ENCODE measurements at regions not wholly inside any gene's neighbourhood (a gene's known extent, or its start where the extent isn't known, plus 50 kb on each side); places are given as distances from the start of the nearest gene placed in this dataset.

DNA sequence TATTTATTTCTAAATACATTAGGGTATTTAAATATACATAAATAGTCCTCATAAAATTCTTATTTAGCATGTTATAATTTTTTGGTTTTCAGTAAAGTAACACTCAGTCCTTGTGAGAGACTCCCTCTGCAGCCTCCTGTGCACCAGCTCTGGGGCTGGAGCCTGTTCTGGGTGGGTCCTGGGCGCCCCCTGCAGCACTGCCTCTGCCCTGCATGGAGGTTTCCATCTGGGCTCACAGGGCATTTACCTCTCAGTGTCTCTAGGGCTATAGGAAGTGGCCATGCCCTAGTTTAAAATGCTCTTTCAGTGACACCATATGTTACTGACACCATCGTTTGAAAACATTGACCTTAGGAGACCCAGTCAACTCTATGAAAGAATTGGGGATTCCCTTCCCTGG, 1155.2 kb downstream of the TMEM121 start:
- Mint-ChIP-seq H3K36me3 (ENCODE audit: low read depth) (no peaks in the 10 kb centered on the region), H3K9me3 (peaks cover 25% of the 10 kb centered on the region), H3K4me1 (ENCODE audit: low read depth) (no peaks in the 10 kb centered on the region), H3K4me3 (no peak overlapping the region), H3K27ac (no peak overlapping the region), H3K27me3 (ENCODE audit: insufficient read depth) (peaks cover 2% of the 10 kb centered on the region; the same call in 1 of the 2 replicates)
- no peak for DNase-seq
- TF ChIP-seq, protein P1, sequence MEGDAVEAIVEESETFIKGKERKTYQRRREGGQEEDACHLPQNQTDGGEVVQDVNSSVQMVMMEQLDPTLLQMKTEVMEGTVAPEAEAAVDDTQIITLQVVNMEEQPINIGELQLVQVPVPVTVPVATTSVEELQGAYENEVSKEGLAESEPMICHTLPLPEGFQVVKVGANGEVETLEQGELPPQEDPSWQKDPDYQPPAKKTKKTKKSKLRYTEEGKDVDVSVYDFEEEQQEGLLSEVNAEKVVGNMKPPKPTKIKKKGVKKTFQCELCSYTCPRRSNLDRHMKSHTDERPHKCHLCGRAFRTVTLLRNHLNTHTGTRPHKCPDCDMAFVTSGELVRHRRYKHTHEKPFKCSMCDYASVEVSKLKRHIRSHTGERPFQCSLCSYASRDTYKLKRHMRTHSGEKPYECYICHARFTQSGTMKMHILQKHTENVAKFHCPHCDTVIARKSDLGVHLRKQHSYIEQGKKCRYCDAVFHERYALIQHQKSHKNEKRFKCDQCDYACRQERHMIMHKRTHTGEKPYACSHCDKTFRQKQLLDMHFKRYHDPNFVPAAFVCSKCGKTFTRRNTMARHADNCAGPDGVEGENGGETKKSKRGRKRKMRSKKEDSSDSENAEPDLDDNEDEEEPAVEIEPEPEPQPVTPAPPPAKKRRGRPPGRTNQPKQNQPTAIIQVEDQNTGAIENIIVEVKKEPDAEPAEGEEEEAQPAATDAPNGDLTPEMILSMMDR (IDR thresholded peaks at IDR 0.05), result no peak

DNA sequence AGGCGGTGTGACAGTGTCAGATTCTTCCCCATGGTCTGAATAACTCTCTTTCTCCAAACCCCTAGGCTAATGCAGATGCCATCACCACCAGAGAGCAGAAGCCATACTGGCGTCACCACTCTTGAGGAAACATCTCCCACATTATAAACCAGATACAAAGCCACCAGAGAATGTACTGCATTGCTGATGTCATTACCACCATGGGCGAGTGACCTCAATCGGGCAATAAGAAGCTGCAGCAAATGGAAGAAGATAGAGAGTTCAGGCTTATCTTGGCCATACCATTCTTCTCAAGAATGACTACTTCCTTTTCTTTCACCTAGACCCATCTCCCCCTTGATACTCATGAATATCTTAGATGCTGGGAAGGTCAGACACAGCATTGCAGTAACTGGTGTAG, 1157.2 kb downstream of the TMEM121 start:
- Mint-ChIP-seq H3K27me3 (ENCODE audit: insufficient read depth) (no peaks in the 10 kb centered on the region), H3K4me1 (ENCODE audit: low read depth) (no peaks in the 10 kb centered on the region), H3K9me3 (peaks cover 19% of the 10 kb centered on the region), H3K27ac (no peak overlapping the region), H3K4me3 (no peak overlapping the region), H3K36me3 (ENCODE audit: low read depth) (no peaks in the 10 kb centered on the region)
- no peak for DNase-seq
- TF ChIP-seq, protein P1 (IDR thresholded peaks at IDR 0.05), result no peak

DNA sequence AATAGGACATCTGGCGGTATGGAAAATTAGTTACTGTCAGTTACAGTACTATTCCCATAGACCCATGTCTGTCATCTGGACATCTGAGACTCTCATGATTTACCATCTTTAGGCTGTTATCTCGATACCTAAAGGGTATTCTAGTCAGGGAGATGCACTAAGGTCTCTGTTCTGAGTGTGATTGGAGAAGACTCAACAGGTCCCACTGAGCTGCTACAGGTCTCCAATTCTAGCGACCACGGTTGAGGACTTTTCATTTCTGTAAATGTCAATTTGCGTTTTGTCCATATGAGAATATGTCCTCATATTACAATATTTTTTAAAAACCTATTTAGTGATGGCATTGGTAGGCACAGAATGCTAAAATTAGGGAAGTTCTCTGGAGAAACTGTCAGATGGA, 1160.2 kb downstream of the TMEM121 start:
- no peak for DNase-seq
- TF ChIP-seq, protein P1 (IDR thresholded peaks at IDR 0.05), result no peak
- H3K4me3 Mint-ChIP-seq, result no peak overlapping the region
- H3K4me1 Mint-ChIP-seq (ENCODE audit: low read depth), result no peaks in the 10 kb centered on the region
- H3K27me3 Mint-ChIP-seq (ENCODE audit: insufficient read depth), result no peaks in the 10 kb centered on the region
- H3K36me3 Mint-ChIP-seq (ENCODE audit: low read depth), result no peaks in the 10 kb centered on the region
- peaks cover 23% of the 10 kb centered on the region for H3K9me3 Mint-ChIP-seq
- no peak overlapping the region for H3K27ac Mint-ChIP-seq

DNA sequence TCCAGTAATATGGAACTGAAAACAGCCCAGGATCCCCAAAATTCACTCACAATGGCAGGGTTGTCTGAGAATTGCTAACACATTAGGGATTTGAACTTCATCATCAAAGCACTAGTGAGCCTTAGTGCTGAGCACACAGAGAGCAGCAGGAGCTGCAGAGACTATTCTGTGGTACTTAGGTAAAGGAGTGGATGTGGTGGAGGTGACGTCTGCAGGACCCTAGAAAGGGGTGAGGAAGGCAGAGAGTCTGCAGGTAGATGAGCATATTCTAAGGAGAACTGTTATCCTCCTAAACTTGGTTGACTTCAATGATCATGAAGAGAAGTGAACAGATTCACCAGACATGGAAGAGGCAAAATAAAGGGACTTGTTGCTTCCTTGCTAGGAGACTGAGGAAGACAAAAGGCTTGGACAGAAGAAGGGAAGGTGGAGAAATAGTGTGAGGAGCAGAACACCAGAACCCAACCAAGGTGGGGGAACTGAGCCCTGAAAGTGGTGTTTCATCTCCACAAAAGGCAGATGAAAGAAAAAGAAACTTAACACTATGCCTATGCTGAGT, 1164.0 kb downstream of the TMEM121 start:
- TF ChIP-seq, protein P1 (IDR thresholded peaks at IDR 0.05), result no peak
- Mint-ChIP-seq H3K9me3 (peaks cover 34% of the 10 kb centered on the region), H3K27me3 (ENCODE audit: insufficient read depth) (no peaks in the 10 kb centered on the region), H3K4me1 (ENCODE audit: low read depth) (no peaks in the 10 kb centered on the region), H3K36me3 (ENCODE audit: low read depth) (no peaks in the 10 kb centered on the region), H3K27ac (no peak overlapping the region), H3K4me3 (no peak overlapping the region)
- no peak for DNase-seq

DNA sequence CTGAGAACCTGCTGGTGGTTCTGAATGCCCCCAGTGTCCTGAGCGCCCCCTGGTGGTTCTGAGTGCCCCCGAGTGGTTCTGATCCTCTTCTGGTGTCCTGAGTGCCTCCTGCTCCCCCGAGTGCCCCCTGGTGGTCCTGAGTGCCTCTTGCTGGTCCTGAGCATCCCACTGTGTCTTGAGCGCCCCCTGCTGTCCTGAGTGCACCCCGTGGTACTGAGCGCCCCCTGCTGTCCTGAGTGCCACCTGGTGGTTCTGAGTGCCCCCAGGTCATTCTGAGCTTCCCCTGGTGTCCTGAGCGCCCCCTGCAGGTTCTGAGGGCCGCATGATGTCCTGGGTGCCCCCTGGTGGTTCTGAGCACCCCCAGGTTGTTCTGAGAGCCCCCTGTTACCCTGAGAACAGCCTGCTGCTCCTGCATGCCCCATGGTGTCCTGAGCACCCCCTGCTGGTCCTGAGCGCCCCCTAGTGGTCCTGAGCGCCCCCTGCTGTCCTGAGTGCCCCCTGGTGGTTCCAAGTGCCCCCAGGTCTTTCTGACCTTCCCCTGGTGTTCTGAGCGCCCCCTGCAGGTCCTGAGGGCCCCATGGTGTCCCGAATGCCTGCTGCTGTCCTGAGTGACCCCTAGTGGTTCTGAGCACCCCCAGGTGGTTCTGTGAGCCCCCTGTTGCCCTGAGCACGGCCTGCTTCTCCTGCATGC, 1165.4 kb downstream of the TMEM121 start:
- Mint-ChIP-seq H3K9me3 (peaks cover 37% of the 10 kb centered on the region), H3K4me1 (ENCODE audit: low read depth) (no peaks in the 10 kb centered on the region), H3K4me3 (no peak overlapping the region), H3K36me3 (ENCODE audit: low read depth) (no peaks in the 10 kb centered on the region), H3K27ac (no peak overlapping the region), H3K27me3 (ENCODE audit: insufficient read depth) (no peaks in the 10 kb centered on the region)
- no peak for DNase-seq
- TF ChIP-seq, protein P1 (IDR thresholded peaks at IDR 0.05), result peak; percentile 40
